A549 (cell line): ENCODE measurements at regions not wholly inside any gene's neighbourhood (a gene's known extent, or its start where the extent isn't known, plus 50 kb on each side); places are given as distances from the start of the nearest gene placed in this dataset.

Experiments
- ATAC-seq, 2 experiments: fragments of 200-7000 bp in 1 of 2; fragments of >200 bp in 1 of 2; cut with Nextera tagmentation in 1 of 2; cut with Tn5 transposase in 1 of 2; 3 replicates each; pipeline versions ENCODE4 v1.8.0 to v1.9.1; 2018 to 2020; ENCODE audit warnings: mild to moderate bottlenecking in 1 of 2, moderate library complexity in 1 of 2
- CTCF ChIA-PET: fragments of 300-600 bp; sonication (Branson Sonifier 250); formaldehyde crosslinking; extraction: SDS; loops from one replicate; lab custom pipeline; 2021; ENCODE audit warnings: antibody characterized with exemption, inconsistent platforms; lab: Yijun Ruan, JAX
- POLR2A ChIA-PET: fragments of 350-600 bp; formaldehyde crosslinking; extraction: SDS; loops from one replicate; lab custom pipeline; 2021; ENCODE audit warnings: antibody characterized with exemption, inconsistent platforms; lab: Yijun Ruan, JAX
- DNase-seq, 2 experiments: peaks; one replicate each; pipeline versions ENCODE4 v3.0.0 to v3.0.0-alpha.2; 2011 to 2016; ENCODE audit warnings: low read depth in 1 of 2, low spot score in 1 of 2
- FAIRE-seq: peaks from 2 replicates; lab custom pipeline; 2011; peaks lifted over from hg19 to GRCh38; lab: Jason Lieb, UNC
- H3K27ac ChIP-seq, 2 experiments: fragments of >200 bp; sonication (Bioruptor Twin); formaldehyde crosslinking; 3 replicates each; pipeline ENCODE4 v1.5.1; 2016 to 2017
- H3K4me1 ChIP-seq: fragments of >200 bp; sonication (Bioruptor Twin); formaldehyde crosslinking; 3 replicates; pipeline ENCODE4 v1.6.1; 2016
- H3K4me2 ChIP-seq: fragments of >200 bp; sonication (Bioruptor Twin); formaldehyde crosslinking; 3 replicates; pipeline ENCODE4 v1.6.1; 2016
- H3K4me3 ChIP-seq: fragments of >200 bp; sonication (Bioruptor Twin); formaldehyde crosslinking; 3 replicates; pipeline ENCODE4 v1.5.1; 2016
- H3K9me3 ChIP-seq: fragments of >200 bp; sonication (Bioruptor Twin); formaldehyde crosslinking; 3 replicates; pipeline ENCODE4 v1.6.1; 2016
- ATOH8 ChIP-seq: fragments of 250-450 bp; sonication (Bioruptor Pico); IDR thresholded peaks from 2 replicates; pipeline ENCODE4 v1.5.0; 2020; ENCODE audit warnings: low read depth, mild to moderate bottlenecking, moderate library complexity
- BCL3 ChIP-seq: fragments of >200 bp; sonication (Bioruptor Twin); formaldehyde crosslinking; IDR thresholded peaks from 3 replicates; pipeline ENCODE4 v1.6.1; 2016
- CEBPB ChIP-seq, 2 experiments: fragments of >200 bp in 1 of 2; sonication (Bioruptor Twin) in 1 of 2; formaldehyde crosslinking in 1 of 2; IDR thresholded peaks; 2 replicates each; pipeline ENCODE4 v1.6.1; 2012 to 2016
- CHD2 ChIP-seq: fragments of 150-350 bp; IDR thresholded peaks from 2 replicates; pipeline ENCODE4 v1.6.1; 2014; ENCODE audit warnings: low read length; ENCODE audit not compliant: partially characterized antibody
- CHD4 ChIP-seq: fragments of 200-600 bp; sonication (generic); IDR thresholded peaks from 2 replicates; pipeline ENCODE4 v1.6.1; 2016; ENCODE audit warnings: antibody characterized with exemption, mild to moderate bottlenecking, borderline replicate concordance
- CTCF ChIP-seq: fragments of >200 bp; sonication (Bioruptor Twin); formaldehyde crosslinking; IDR thresholded peaks from 3 replicates; pipeline ENCODE4 v1.5.1; 2016
- E2F6 ChIP-seq: IDR thresholded peaks from 2 replicates; pipeline ENCODE4 v1.6.1; 2012; ENCODE audit warnings: low read depth, borderline replicate concordance
- EHF ChIP-seq: fragments of 250-450 bp; sonication (Bioruptor Pico); IDR thresholded peaks from 2 replicates; pipeline ENCODE4 v1.5.0; 2020; ENCODE audit warnings: mild to moderate bottlenecking
- EHMT2 ChIP-seq: fragments of 200-600 bp; sonication (generic); IDR thresholded peaks from 2 replicates; pipeline ENCODE4 v1.6.1; 2016; ENCODE audit warnings: antibody characterized with exemption, low read depth, mild to moderate bottlenecking, moderate library complexity
- FOSB ChIP-seq: fragments of 250-450 bp; sonication (Bioruptor Pico); IDR thresholded peaks from 2 replicates; pipeline ENCODE4 v1.5.0; 2020; ENCODE audit warnings: mild to moderate bottlenecking, moderate library complexity
- FOSL2 ChIP-seq, 2 experiments: fragments of 450-650 bp in 1 of 2; fragments of >200 bp in 1 of 2; sonication (Bioruptor Twin) in 1 of 2; formaldehyde crosslinking; IDR thresholded peaks; 2 replicates each; pipeline versions ENCODE4 v1.5.0 to v1.6.1; 2016 to 2020; ENCODE audit warnings: mild to moderate bottlenecking in 1 of 2, moderate library complexity in 1 of 2
- FOXS1 ChIP-seq: fragments of 250-450 bp; sonication (Bioruptor Pico); IDR thresholded peaks from 2 replicates; pipeline ENCODE4 v1.5.0; 2020; ENCODE audit warnings: mild to moderate bottlenecking, moderate library complexity
- GATA3 ChIP-seq: IDR thresholded peaks from 2 replicates; pipeline ENCODE4 v1.6.1; 2012; ENCODE audit warnings: borderline replicate concordance
- HOXA7 ChIP-seq: fragments of 250-450 bp; sonication (Bioruptor Pico); IDR thresholded peaks from 2 replicates; pipeline ENCODE4 v1.5.0; 2020; ENCODE audit warnings: mild to moderate bottlenecking, moderate library complexity
- HOXB5 ChIP-seq: fragments of 250-450 bp; sonication (Bioruptor Pico); IDR thresholded peaks from 2 replicates; pipeline ENCODE4 v1.5.0; 2020; ENCODE audit warnings: mild to moderate bottlenecking, moderate library complexity
- JUN ChIP-seq, 2 experiments: fragments of >200 bp; sonication (Bioruptor Twin); formaldehyde crosslinking; IDR thresholded peaks; 2 replicates in 1 of 2; 3 replicates in 1 of 2; pipeline ENCODE4 v1.6.1; 2016 to 2017
- MAFK ChIP-seq: fragments of 450-650 bp; IDR thresholded peaks from 2 replicates; pipeline ENCODE4 v1.6.1; 2014; ENCODE audit not compliant: partially characterized antibody
- MAX ChIP-seq: IDR thresholded peaks from 2 replicates; pipeline ENCODE4 v1.6.1; 2012
- PBX3 ChIP-seq: IDR thresholded peaks from 2 replicates; pipeline ENCODE4 v1.6.1; 2012
- POLR2A ChIP-seq: IDR thresholded peaks from 2 replicates; pipeline ENCODE4 v1.6.1; 2012; ENCODE audit warnings: mild to moderate bottlenecking, low read length
- RFX5 ChIP-seq: fragments of 450-650 bp; IDR thresholded peaks from 2 replicates; pipeline ENCODE4 v1.7.1; 2014; ENCODE audit warnings: antibody characterized with exemption, mild to moderate bottlenecking, moderate library complexity
- RNF2 ChIP-seq: fragments of 200-600 bp; sonication (generic); IDR thresholded peaks from 2 replicates; pipeline ENCODE4 v1.6.1; 2016; ENCODE audit warnings: low read depth, mild to moderate bottlenecking, antibody characterized with exemption, moderate library complexity, borderline replicate concordance
- TFCP2L1 ChIP-seq: fragments of 250-450 bp; sonication (Bioruptor Pico); IDR thresholded peaks from 2 replicates; pipeline ENCODE4 v1.5.0; 2021; ENCODE audit warnings: mild to moderate bottlenecking
- ZC3H11A ChIP-seq: fragments of 450-650 bp; IDR thresholded peaks from 2 replicates; pipeline ENCODE4 v1.6.1; 2014; ENCODE audit warnings: antibody characterized with exemption, mild to moderate bottlenecking
- ZSCAN20 ChIP-seq: fragments of 250-450 bp; sonication (Bioruptor Pico); IDR thresholded peaks from 2 replicates; pipeline ENCODE4 v1.8.0; 2022; ENCODE audit warnings: mild to moderate bottlenecking, moderate library complexity
- WGBS: methylation state at CpG from one replicate; pipeline ENCODE4 v1.1.6; 2017; ENCODE audit errors: missing lambda C conversion rate; 5-methylcytosine and 5-hydroxymethylcytosine counted together

GRCh38 chr22:27154717-27155116 lies 497.3 kb downstream of the MIAT start:
- no peak for FAIRE-seq
- no peak for ATAC-seq
- ChIA-PET CTCF (no interaction called here), POLR2A (no interaction called here)
- H3K27ac ChIP-seq = 0 out of 6 replicates have a peak overlapping the region, but pooled peaks of 1 of the 2 experiments have one; percentile 30
- H3K4me3 ChIP-seq = no peak overlapping the region
- no peak overlapping the region for H3K4me2 ChIP-seq
- H3K9me3 ChIP-seq = no peaks in the 10 kb centered on the region
- peaks cover 11% of the 10 kb centered on the region; the same call in 2 of the 3 replicates for H3K4me1 ChIP-seq
- 82% methylated on average over 11 of the region's 12 CpGs for WGBS
- DNase-seq = no peak
- TF ChIP-seq BCL3 (no peak), JUN (IDR thresholded peaks at IDR 0.05) (no peak), EHF (CRISPR knock-in tag) (no peak), E2F6 (no peak), FOSB (no peak), RNF2 (no peak)
- TF ChIP-seq, all 56 proteins: peak for 0

- H3K4me1 ChIP-seq = no peaks in the 10 kb centered on the region
- POLR2A ChIA-PET = no interaction called here
- CTCF ChIA-PET = no interaction called here
- H3K4me2 ChIP-seq = no peak overlapping the region
- ATAC-seq (no peak), FAIRE-seq (no peak), DNase-seq (no peak)
- WGBS = 92% methylated on average over 8 of the region's 8 CpGs
- TF ChIP-seq FOXS1 (CRISPR knock-in tag) = no peak
- TF ChIP-seq ZSCAN20 = no peak
- no peak for TF ChIP-seq HOXA7 (CRISPR knock-in tag)
- no peak for TF ChIP-seq EHMT2
- TF ChIP-seq CTCF = no peak
- TF ChIP-seq FOSB = no peak
- TF ChIP-seq EHF (CRISPR knock-in tag) = no peak
- no peak for TF ChIP-seq PBX3
- no peak overlapping the region for H3K4me3 ChIP-seq
- H3K27ac ChIP-seq = peak overlapping the region in 1 of 2 experiments; percentile 30; a peak in 1 of 6 replicates
- no peaks in the 10 kb centered on the region for H3K9me3 ChIP-seq
Measured at GRCh38 chr22:27156821-27157489, 499.6 kb downstream of the MIAT start.

- Histone ChIP-seq H3K4me2 (no peak overlapping the region), H3K4me1 (no peaks in the 10 kb centered on the region), H3K4me3 (no peak overlapping the region), H3K9me3 (no peaks in the 10 kb centered on the region), H3K27ac (peak overlapping the region in 1 of 2 experiments; percentile 30; a peak in 1 of 6 replicates)
- no peak for FAIRE-seq
- no peak for DNase-seq
- POLR2A ChIA-PET = no interaction called here
- CTCF ChIA-PET = no interaction called here
- 81% methylated on average over 11 of the region's 13 CpGs for WGBS
- ATAC-seq = no peak
- TF ChIP-seq CEBPB (IDR thresholded peaks at IDR 0.05) = no peak
- TF ChIP-seq RFX5 = no peak
- TF ChIP-seq BCL3 = no peak
- TF ChIP-seq FOSL2 (IDR thresholded peaks at IDR 0.05) = no peak
- no peak for TF ChIP-seq FOSL2 (CRISPR knock-in tag; IDR thresholded peaks at IDR 0.05)
- TF ChIP-seq CHD2 = no peak
- no peak for TF ChIP-seq MAFK
- TF ChIP-seq HOXB5 = no peak
- no peak for TF ChIP-seq GATA3
- TF ChIP-seq TFCP2L1 (CRISPR knock-in tag) = no peak
- TF ChIP-seq E2F6 = no peak
- TF ChIP-seq POLR2A = no peak
- no peak for TF ChIP-seq MAX
- TF ChIP-seq ZC3H11A = no peak
- no peak for TF ChIP-seq ATOH8
- TF ChIP-seq CHD4 = no peak
Measured at GRCh38 chr22:27157666-27158370, 500.4 kb downstream of the MIAT start.
